H1 (cell line): ENCODE measurements at regions not wholly inside any gene's neighbourhood (a gene's known extent, or its start where the extent isn't known, plus 50 kb on each side); places are given as distances from the start of the nearest gene placed in this dataset.

Experiments used
- CTCF ChIA-PET: fragments of 300-600 bp; sonication (Branson Sonifier 250); formaldehyde crosslinking; loops from one replicate; lab custom pipeline; 2021; ENCODE audit not compliant: partially characterized antibody; lab: Charles Lee
- POLR2A ChIA-PET: fragments of 300-600 bp; sonication (Branson Sonifier 250); formaldehyde crosslinking; loops from one replicate; lab custom pipeline; 2021; ENCODE audit warnings: inconsistent platforms; ENCODE audit not compliant: partially characterized antibody; lab: Charles Lee
- DNase-seq, 2 experiments: peaks; one replicate each; pipeline versions ENCODE4 v3.0.0 to v3.0.0-alpha.2; 2010 to 2022; ENCODE audit warnings: low spot score in 2 of 2, low read depth in 1 of 2, mixed read lengths in 1 of 2
- FAIRE-seq: peaks from 2 replicates; lab custom pipeline; 2011; peaks lifted over from hg19 to GRCh38; lab: Jason Lieb, UNC
- H2AFZ ChIP-seq: 2 replicates; pipeline ENCODE4 v1.8.1; 2012; ENCODE audit warnings: low read length, inconsistent platforms
- H2AK5ac ChIP-seq: 2 replicates; pipeline ENCODE4 v1.6.1; 2013; ENCODE audit warnings: low read depth, low read length
- H2BK120ac ChIP-seq: replicated peaks from 2 replicates; pipeline ENCODE3; 2013; ENCODE audit warnings: low read depth, low read length, inconsistent platforms
- H2BK12ac ChIP-seq: 2 replicates; pipeline ENCODE4 v1.6.1; 2013; ENCODE audit warnings: low read depth, low read length
- H2BK15ac ChIP-seq: 2 replicates; pipeline ENCODE4 v1.6.1; 2013; ENCODE audit warnings: low read length
- H2BK20ac ChIP-seq: 2 replicates; pipeline ENCODE4 v1.6.1; 2013; ENCODE audit warnings: low read length
- H2BK5ac ChIP-seq: 2 replicates; pipeline ENCODE4 v1.6.1; 2013; ENCODE audit warnings: low read depth, low read length
- H3K14ac ChIP-seq: 2 replicates; pipeline ENCODE4 v1.6.1; 2013; ENCODE audit warnings: inconsistent platforms; ENCODE audit not compliant: insufficient read length
- H3K18ac ChIP-seq: 2 replicates; pipeline ENCODE4 v1.6.1; 2013; ENCODE audit warnings: low read length; ENCODE audit errors: extremely low read depth
- H3K23ac ChIP-seq: 2 replicates; pipeline ENCODE4 v1.6.1; 2013; ENCODE audit warnings: inconsistent platforms; ENCODE audit not compliant: insufficient read length
- H3K23me2 ChIP-seq: 2 replicates; pipeline ENCODE4 v1.6.1; 2013; ENCODE audit warnings: low read depth, low read length
- H3K27ac ChIP-seq: 2 replicates; pipeline ENCODE4 v1.6.1; 2011; ENCODE audit warnings: low read depth, low read length, inconsistent platforms
- H3K27me3 ChIP-seq, 4 experiments: replicated peaks in 1 of 4; 1 replicate in 1 of 4; 2 replicates in 3 of 4; pipeline versions ENCODE4 v1.6.1 to v1.8.1; 2011 to 2013; ENCODE audit warnings: low read length in 3 of 4, mild to moderate bottlenecking in 3 of 4, inconsistent platforms in 2 of 4, mixed read lengths in 2 of 4, moderate library complexity in 1 of 4; ENCODE audit not compliant: control insufficient read depth in 3 of 4, insufficient read depth in 3 of 4; ENCODE audit errors: extremely low read depth in 1 of 4
- H3K36me3 ChIP-seq, 4 experiments: 2 replicates each; pipeline versions ENCODE4 v1.6.1 to v1.8.1; 2011 to 2013; ENCODE audit warnings: mild to moderate bottlenecking in 4 of 4, low read length in 3 of 4, moderate library complexity in 2 of 4, control low read depth in 1 of 4, inconsistent platforms in 1 of 4; ENCODE audit not compliant: insufficient read depth in 4 of 4, control insufficient read depth in 2 of 4
- H3K4ac ChIP-seq: replicated peaks from 2 replicates; pipeline ENCODE3; 2013; ENCODE audit warnings: low read length, low read depth, mixed read lengths, inconsistent platforms; ENCODE audit not compliant: insufficient read length
- H3K4me1 ChIP-seq, 4 experiments: replicated peaks in 1 of 4; 1 replicate in 1 of 4; 2 replicates in 3 of 4; pipeline versions ENCODE4 v1.6.1 to v1.8.1; 2011 to 2013; ENCODE audit warnings: low read length in 3 of 4, inconsistent platforms in 2 of 4, mixed read lengths in 1 of 4; ENCODE audit not compliant: insufficient read depth in 4 of 4, control insufficient read depth in 3 of 4
- H3K4me2 ChIP-seq, 2 experiments: 2 replicates each; pipeline versions ENCODE4 v1.6.1 to v1.8.1; 2011 to 2013; ENCODE audit warnings: low read depth in 2 of 2, low read length in 2 of 2, control low read depth in 1 of 2, inconsistent platforms in 1 of 2, mild to moderate bottlenecking in 1 of 2; ENCODE audit not compliant: insufficient read depth in 1 of 2
- H3K4me3 ChIP-seq, 4 experiments: fragments of 200-600, 300-600 bp in 1 of 4; sonication (generic), shearing (Covaris generic), sonication (Bioruptor Twin) in 1 of 4; 2 replicates each; pipeline versions ENCODE4 v1.5.1 to v1.8.1; 2011 to 2016; ENCODE audit warnings: low read length in 4 of 4, low read depth in 3 of 4, control low read depth in 2 of 4, inconsistent platforms in 2 of 4, mild to moderate bottlenecking in 2 of 4, mixed read lengths in 1 of 4, moderate library complexity in 1 of 4; ENCODE audit not compliant: insufficient read depth in 2 of 4; ENCODE audit errors: extremely low read depth in 1 of 4
- H3K56ac ChIP-seq: replicated peaks from 2 replicates; pipeline ENCODE3; 2013; ENCODE audit warnings: low read depth, mild to moderate bottlenecking, mixed read lengths, low read length, inconsistent platforms; ENCODE audit not compliant: insufficient read length
- H3K79me1 ChIP-seq: 2 replicates; pipeline ENCODE4 v1.6.1; 2013; ENCODE audit warnings: low read depth, low read length, control low read depth
- H3K79me2 ChIP-seq, 2 experiments: 2 replicates each; pipeline versions ENCODE4 v1.6.1 to v1.8.1; 2012 to 2013; ENCODE audit warnings: low read length in 2 of 2, mild to moderate bottlenecking in 2 of 2, inconsistent platforms in 1 of 2; ENCODE audit not compliant: insufficient read depth in 2 of 2, control insufficient read depth in 1 of 2
- H3K9ac ChIP-seq, 4 experiments: replicated peaks in 1 of 4; 1 replicate in 1 of 4; 2 replicates in 3 of 4; pipeline versions ENCODE4 v1.6.1 to v1.8.1; 2011 to 2013; ENCODE audit warnings: low read depth in 3 of 4, low read length in 3 of 4, control low read depth in 2 of 4, mild to moderate bottlenecking in 2 of 4, moderate library complexity in 2 of 4, inconsistent platforms in 1 of 4; ENCODE audit errors: extremely low read depth in 1 of 4
- H3K9me3 ChIP-seq, 2 experiments: 2 replicates each; pipeline versions ENCODE4 v1.6.1 to v1.8.1; 2012 to 2013; ENCODE audit warnings: mild to moderate bottlenecking in 2 of 2, moderate library complexity in 2 of 2, control low read depth in 1 of 2, inconsistent platforms in 1 of 2, low read depth in 1 of 2, low read length in 1 of 2, mixed read lengths in 1 of 2; ENCODE audit not compliant: insufficient read depth in 2 of 2
- H4K20me1 ChIP-seq, 2 experiments: replicated peaks in 1 of 2; 2 replicates each; pipeline versions ENCODE3 to v1.8.1; 2011 to 2013; ENCODE audit warnings: inconsistent platforms in 2 of 2, low read length in 2 of 2, mild to moderate bottlenecking in 1 of 2; ENCODE audit not compliant: insufficient read depth in 2 of 2, control insufficient read depth in 1 of 2
- H4K5ac ChIP-seq: 2 replicates; pipeline ENCODE4 v1.6.1; 2013; ENCODE audit warnings: low read length, low read depth, mixed read lengths, inconsistent platforms; ENCODE audit not compliant: insufficient read length
- H4K8ac ChIP-seq: 2 replicates; pipeline ENCODE4 v1.8.0; 2013; ENCODE audit warnings: mild to moderate bottlenecking, moderate library complexity, low read length, inconsistent platforms; ENCODE audit not compliant: insufficient read depth; ENCODE audit errors: extremely low read depth
- H4K91ac ChIP-seq: replicated peaks from 2 replicates; pipeline ENCODE3; 2013; ENCODE audit warnings: low read length, mixed read lengths, inconsistent platforms; ENCODE audit not compliant: insufficient read length
- CBX8 ChIP-seq: fragments of 300-800, 300-1000 bp; sonication (generic); IDR thresholded peaks from 2 replicates; pipeline ENCODE4 v1.7.1; 2016; ENCODE audit warnings: low read depth, low read length, borderline replicate concordance
- CEBPB ChIP-seq: IDR thresholded peaks from 2 replicates; pipeline ENCODE4 v1.6.1; 2012; ENCODE audit warnings: low read depth, low read length
- CHD2 ChIP-seq: IDR thresholded peaks from 2 replicates; pipeline ENCODE4 v1.6.1; 2012; ENCODE audit warnings: low read length, improper control_type of control experiment
- FOSL1 ChIP-seq: IDR thresholded peaks from 2 replicates; pipeline ENCODE4 v1.6.1; 2011; ENCODE audit warnings: mild to moderate bottlenecking, low read depth, low read length, moderate library complexity; ENCODE audit not compliant: insufficient read depth
- GABPA ChIP-seq: IDR thresholded peaks from 2 replicates; pipeline ENCODE4 v1.6.1; 2011; ENCODE audit warnings: mild to moderate bottlenecking, low read length, moderate library complexity, borderline replicate concordance; ENCODE audit not compliant: insufficient read depth
- SP1 ChIP-seq: IDR thresholded peaks from 2 replicates; pipeline ENCODE4 v1.6.1; 2011; ENCODE audit warnings: low read depth, low read length
- WGBS, 2 experiments: shearing (Covaris generic) in 1 of 2; methylation state at CpG; one replicate each; pipeline versions ENCODE4 v1.1.6 to v1.1.7; 2013 to 2015; ENCODE audit warnings: low lambda C conversion rate in 2 of 2, mixed read lengths in 2 of 2, inconsistent platforms in 1 of 2, low coverage in 1 of 2, missing lambda C conversion rate in 1 of 2; ENCODE audit not compliant: insufficient replicate concordance in 2 of 2, insufficient coverage in 1 of 2, insufficient read length in 1 of 2; ENCODE audit errors: extremely low coverage in 1 of 2, missing lambda C conversion rate in 1 of 2; 5-methylcytosine and 5-hydroxymethylcytosine counted together
- TF ChIP-seq, protein P1 (sequence below): IDR thresholded peaks from 2 replicates; pipeline ENCODE4 v1.6.1; 2012; ENCODE audit warnings: inconsistent platforms
- TF ChIP-seq, protein P2 (sequence below): IDR thresholded peaks from 2 replicates; pipeline ENCODE4 v1.6.1; 2012; ENCODE audit warnings: low read length, inconsistent platforms

GRCh38 chr5:21603796-21604195 lies 1249.3 kb downstream of the CDH12 start:
- Histone ChIP-seq H2BK15ac (no peak overlapping the region), H3K4ac (no peak overlapping the region), H3K18ac (no peak overlapping the region), H3K14ac (no peak overlapping the region), H4K20me1 (no peaks in the 10 kb centered on the region), H2BK5ac (no peak overlapping the region), H3K4me3 (no peak overlapping the region), H2BK12ac (no peak overlapping the region), H3K56ac (no peak overlapping the region), H2BK20ac (no peak overlapping the region), H3K36me3 (no peaks in the 10 kb centered on the region), H3K4me1 (no peaks in the 10 kb centered on the region), H4K91ac (no peak overlapping the region), H3K23me2 (no peaks in the 10 kb centered on the region), H2AK5ac (no peak overlapping the region), H3K79me2 (no peaks in the 10 kb centered on the region), H2BK120ac (no peak overlapping the region), H4K8ac (no peak overlapping the region), H3K9ac (no peak overlapping the region), H3K23ac (no peak overlapping the region), H3K9me3 (no peaks in the 10 kb centered on the region), H3K27me3 (no peaks in the 10 kb centered on the region), H4K5ac (no peak overlapping the region), H3K27ac (no peak overlapping the region), H3K4me2 (no peak overlapping the region), H3K79me1 (no peaks in the 10 kb centered on the region), H2AFZ (no peak overlapping the region)
- DNase-seq = no peak
- FAIRE-seq = no peak
- 88% methylated on average over 2 of the region's 2 CpGs; no CpG with 5 or more reads in 1 of the 2 experiments for WGBS, 2 experiments
- POLR2A ChIA-PET = no interaction called here
- CTCF ChIA-PET = no interaction called here
- no peak for TF ChIP-seq CEBPB
- TF ChIP-seq, protein P1, sequence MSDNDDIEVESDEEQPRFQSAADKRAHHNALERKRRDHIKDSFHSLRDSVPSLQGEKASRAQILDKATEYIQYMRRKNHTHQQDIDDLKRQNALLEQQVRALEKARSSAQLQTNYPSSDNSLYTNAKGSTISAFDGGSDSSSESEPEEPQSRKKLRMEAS = no peak
- no peak for TF ChIP-seq GABPA
- TF ChIP-seq CBX8 = no peak
- TF ChIP-seq, protein P2, sequence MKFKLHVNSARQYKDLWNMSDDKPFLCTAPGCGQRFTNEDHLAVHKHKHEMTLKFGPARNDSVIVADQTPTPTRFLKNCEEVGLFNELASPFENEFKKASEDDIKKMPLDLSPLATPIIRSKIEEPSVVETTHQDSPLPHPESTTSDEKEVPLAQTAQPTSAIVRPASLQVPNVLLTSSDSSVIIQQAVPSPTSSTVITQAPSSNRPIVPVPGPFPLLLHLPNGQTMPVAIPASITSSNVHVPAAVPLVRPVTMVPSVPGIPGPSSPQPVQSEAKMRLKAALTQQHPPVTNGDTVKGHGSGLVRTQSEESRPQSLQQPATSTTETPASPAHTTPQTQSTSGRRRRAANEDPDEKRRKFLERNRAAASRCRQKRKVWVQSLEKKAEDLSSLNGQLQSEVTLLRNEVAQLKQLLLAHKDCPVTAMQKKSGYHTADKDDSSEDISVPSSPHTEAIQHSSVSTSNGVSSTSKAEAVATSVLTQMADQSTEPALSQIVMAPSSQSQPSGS = no peak
- TF ChIP-seq SP1 = no peak
- no peak for TF ChIP-seq CHD2
- TF ChIP-seq FOSL1 = no peak
